K562 (cell line): ENCODE measurements at regions not wholly inside any gene's neighbourhood (a gene's known extent, or its start where the extent isn't known, plus 50 kb on each side); places are given as distances from the start of the nearest gene placed in this dataset.

ENCODE experiments used
- ATAC-seq: fragments of 200-7000 bp; cut with Tn5 transposase; 3 replicates; pipeline ENCODE4 v1.9.1; 2020; ENCODE audit warnings: moderate library complexity
- BruUV-seq: library from RNA; stranded (reverse); fragments of 400-500 nt; replicated peaks from 2 replicates; lab custom pipeline; 2021; lab: Mats Ljungman, UMichigan
- CTCF ChIA-PET: fragments of 300-600 bp; formaldehyde crosslinking; extraction: SDS; loops from one replicate; lab custom pipeline; 2021; ENCODE audit warnings: low intra/inter-chr PET ratio; lab: Yijun Ruan, JAX
- POLR2A ChIA-PET: fragments of 300-600, 350-650 bp; sonication (Branson Sonifier 250); formaldehyde crosslinking; extraction: SDS; loops from one replicate; lab custom pipeline; 2021; ENCODE audit warnings: antibody characterized with exemption, inconsistent platforms; lab: Yijun Ruan, JAX
- DNase-seq, 4 experiments: peaks; one replicate each; pipeline versions ENCODE4 v3.0.0 to v3.0.0-alpha.2; 2011 to 2018; ENCODE audit warnings: low spot score in 3 of 4, mixed read lengths in 3 of 4; ENCODE audit errors: extremely low read depth in 1 of 4
- FAIRE-seq: peaks from 2 replicates; lab custom pipeline; 2011; peaks lifted over from hg19 to GRCh38; lab: Jason Lieb, UNC
- H2AFZ ChIP-seq: 2 replicates; pipeline ENCODE4 v1.6.0; 2011; ENCODE audit warnings: low read depth, low read length, control low read depth, inconsistent platforms
- H3K27ac ChIP-seq: fragments of 200-600 bp; 3 replicates; pipeline ENCODE4 v1.8.0; 2011; ENCODE audit warnings: low read depth, mild to moderate bottlenecking, control low read depth, inconsistent platforms, low read length, moderate library complexity, mixed read lengths; ENCODE audit errors: extremely low read depth
- H3K27me3 ChIP-seq, 2 experiments: fragments of 300-600 bp in 1 of 2; 2 replicates in 1 of 2; 3 replicates in 1 of 2; pipeline versions ENCODE4 v1.6.0 to v1.8.0; 2011; ENCODE audit warnings: inconsistent platforms in 2 of 2, low read length in 2 of 2, mild to moderate bottlenecking in 1 of 2, mixed read lengths in 1 of 2, moderate library complexity in 1 of 2; ENCODE audit not compliant: control insufficient read depth in 2 of 2, insufficient read depth in 2 of 2
- H3K36me3 ChIP-seq: fragments of 300-600 bp; 3 replicates; pipeline ENCODE4 v1.8.0; 2011; ENCODE audit warnings: mild to moderate bottlenecking, low read length, inconsistent platforms; ENCODE audit not compliant: control insufficient read depth, insufficient read depth
- H3K4me1 ChIP-seq, 2 experiments: fragments of 200-600 bp in 1 of 2; replicated peaks in 1 of 2; 2 replicates in 1 of 2; 3 replicates in 1 of 2; pipeline versions ENCODE4 v1.5.1 to v1.8.0; 2011; ENCODE audit warnings: inconsistent platforms in 2 of 2, low read length in 2 of 2, mild to moderate bottlenecking in 1 of 2, mixed read lengths in 1 of 2, moderate library complexity in 1 of 2; ENCODE audit not compliant: control insufficient read depth in 2 of 2, insufficient read depth in 2 of 2
- H3K4me2 ChIP-seq: 2 replicates; pipeline ENCODE4 v1.6.1; 2011; ENCODE audit warnings: low read length, control low read depth, inconsistent platforms, mixed read lengths; ENCODE audit not compliant: insufficient read depth
- H3K4me3 ChIP-seq: fragments of 200-600 bp; sonication (generic), shearing (Covaris generic); 2 replicates; pipeline ENCODE4 v1.5.1; 2016; ENCODE audit warnings: control low read depth, inconsistent platforms
- H3K79me2 ChIP-seq: fragments of 200-600 bp; 3 replicates; pipeline ENCODE4 v1.8.0; 2011; ENCODE audit warnings: low read length, inconsistent platforms; ENCODE audit not compliant: control insufficient read depth, insufficient read depth
- H3K9ac ChIP-seq, 2 experiments: 2 replicates each; pipeline versions ENCODE4 v1.6.0 to v1.6.1; 2011; ENCODE audit warnings: low read depth in 2 of 2, low read length in 2 of 2, control low read depth in 1 of 2, inconsistent platforms in 1 of 2, mild to moderate bottlenecking in 1 of 2, mixed read lengths in 1 of 2; ENCODE audit not compliant: insufficient read depth in 1 of 2
- H3K9me1 ChIP-seq: one replicate; pipeline ENCODE4 v1.6.0; 2011; ENCODE audit warnings: inconsistent platforms, mild to moderate bottlenecking, low read length, moderate library complexity; ENCODE audit not compliant: control insufficient read depth, insufficient read depth
- H3K9me3 ChIP-seq: replicated peaks from 2 replicates; pipeline ENCODE4 v1.5.1; 2011; ENCODE audit warnings: low read depth, low read length, inconsistent platforms; ENCODE audit not compliant: control insufficient read depth, insufficient read depth
- H4K20me1 ChIP-seq: replicated peaks from 2 replicates; pipeline ENCODE4 v1.6.1; 2011; ENCODE audit warnings: low read length, inconsistent platforms, mixed read lengths; ENCODE audit not compliant: control insufficient read depth, insufficient read depth
- CHAMP1 ChIP-seq: fragments of 450-650 bp; IDR thresholded peaks from 2 replicates; pipeline ENCODE4 v1.6.1; 2016; ENCODE audit warnings: mild to moderate bottlenecking
- GATAD2B ChIP-seq: fragments of 450-650 bp; IDR thresholded peaks from 2 replicates; pipeline ENCODE4 v1.6.1; 2017; ENCODE audit warnings: mild to moderate bottlenecking, borderline replicate concordance
- SRSF3 ChIP-seq: fragments of 200-400 bp; formaldehyde crosslinking; IDR thresholded peaks from 2 replicates; pipeline ENCODE4 v1.6.1; 2016; ENCODE audit warnings: mild to moderate bottlenecking, low read length, moderate library complexity; ENCODE audit not compliant: insufficient read depth
- SRSF7 ChIP-seq: fragments of 200-400 bp; formaldehyde crosslinking; optimal IDR thresholded peaks from 2 replicates; pipeline ENCODE3; 2017; ENCODE audit warnings: mild to moderate bottlenecking, low read depth, low read length
- TEAD2 ChIP-seq: fragments of 450-650 bp; IDR thresholded peaks from 2 replicates; pipeline ENCODE4 v1.6.1; 2016; ENCODE audit warnings: missing genetic modification characterization, control low read depth, missing compliant biosample characterization
- YBX1 ChIP-seq: fragments of 450-650 bp; IDR thresholded peaks from 2 replicates; pipeline ENCODE4 v1.7.1; 2016; ENCODE audit warnings: mild to moderate bottlenecking
- ZBTB9 ChIP-seq: fragments of 450-650 bp; formaldehyde crosslinking; IDR thresholded peaks from 2 replicates; pipeline ENCODE4 v1.4.0; 2020; ENCODE audit warnings: mild to moderate bottlenecking, moderate library complexity
- ZNF165 ChIP-seq: fragments of 250-450 bp; sonication (Bioruptor Pico); IDR thresholded peaks from 2 replicates; pipeline ENCODE4 v1.4.0; 2020; ENCODE audit warnings: borderline replicate concordance
- ZNF347 ChIP-seq: fragments of 450-650 bp; formaldehyde crosslinking; IDR thresholded peaks from 2 replicates; pipeline ENCODE4 v1.4.0; 2020; ENCODE audit warnings: low read depth, mild to moderate bottlenecking, moderate library complexity
- ZNF699 ChIP-seq: fragments of 250-450 bp; sonication (Bioruptor Pico); IDR thresholded peaks from 2 replicates; pipeline ENCODE4 v1.8.0; 2021; ENCODE audit warnings: mild to moderate bottlenecking, moderate library complexity; ENCODE audit not compliant: insufficient replicate concordance
- ZNF707 ChIP-seq: fragments of 250-450 bp; sonication (Bioruptor Pico); conservative IDR thresholded peaks from 2 replicates; pipeline ENCODE4 v1.8.0; 2022; ENCODE audit warnings: inconsistent platforms, mild to moderate bottlenecking, moderate library complexity
- WGBS: fragments of 100-300 bp; shearing (Covaris generic); methylation state at CpG from one replicate; pipeline ENCODE4 v1.1.6; 2016; ENCODE audit warnings: low coverage, mixed read lengths; ENCODE audit not compliant: insufficient coverage; ENCODE audit errors: missing lambda C conversion rate; 5-methylcytosine and 5-hydroxymethylcytosine counted together
- in situ Hi-C: fragments of 300-500 bp; cut with MboI; formaldehyde crosslinking; loops from 4 replicates; pipeline ENCODE4 v1.15.0; 2018; ENCODE audit warnings: inconsistent platforms, mixed read lengths
- intact Hi-C: fragments of 100-400 bp; cut with micrococcal nuclease; formaldehyde crosslinking; loops from 2 replicates; pipeline ENCODE4 v1.14.2; 2022

GRCh38 chr21:43360441-43361126 lies 66.3 kb downstream of the SIK1 start:
- Histone ChIP-seq H3K4me3 (no peak overlapping the region), H3K36me3 (no peaks in the 10 kb centered on the region), H4K20me1 (peaks cover 14% of the 10 kb centered on the region; the same call in 1 of the 2 replicates), H3K27me3 (peaks cover 79 to 96% of the 10 kb centered on the region in 2 experiments), H3K27ac (no peak overlapping the region), H2AFZ (no peak overlapping the region), H3K9me1 (no peaks in the 10 kb centered on the region), H3K4me1 (peaks cover 0 to 29% of the 10 kb centered on the region in 2 experiments; a peak in 3 of 5 replicates), H3K9me3 (no peaks in the 10 kb centered on the region), H3K79me2 (no peaks in the 10 kb centered on the region), H3K4me2 (no peak overlapping the region), H3K9ac (no peak overlapping the region)
- WGBS: 7% methylated on average over 30 of the region's 32 CpGs
- BruUV-seq: no TSS peak
- ATAC-seq: no peak
- ChIA-PET POLR2A (interaction anchor here (1.4 kb wide), 1 partner anchor 12 kb away, joined by 3 read pairs; no protein-coding TSS in a partner anchor), CTCF (no interaction called here)
- no peak for DNase-seq
- in situ Hi-C loops: no loop called here
- FAIRE-seq: no peak
- intact Hi-C loops: no loop called here
- no peak for TF ChIP-seq SRSF3
- no peak for TF ChIP-seq ZBTB9
- no peak for TF ChIP-seq ZNF699
- TF ChIP-seq ZNF165 (CRISPR knock-in tag): no peak
- no peak for TF ChIP-seq CHAMP1
- no peak for TF ChIP-seq YBX1
- TF ChIP-seq GATAD2B: no peak
- TF ChIP-seq ZNF347 (CRISPR knock-in tag): no peak
- TF ChIP-seq SRSF7: no peak
- no peak for TF ChIP-seq ZNF707 (CRISPR knock-in tag)
- TF ChIP-seq TEAD2 (tag): no peak
